Stimulated activated CD8-positive, alpha-beta memory T cell treated with anti-CD3 and anti-CD28 coated beads, Interleukin-7, amount 100 ng/mL, for 4 hours (primary cell): ENCODE measurements at regions not wholly inside any gene's neighbourhood (a gene's known extent, or its start where the extent isn't known, plus 50 kb on each side); places are given as distances from the start of the nearest gene placed in this dataset.

ENCODE experiments used
- DNase-seq, 2 donors: peaks; one replicate each; pipeline ENCODE4 v3.0.0-alpha.2; 2020; ENCODE audit warnings: low read depth in 2 of 2

DNA sequence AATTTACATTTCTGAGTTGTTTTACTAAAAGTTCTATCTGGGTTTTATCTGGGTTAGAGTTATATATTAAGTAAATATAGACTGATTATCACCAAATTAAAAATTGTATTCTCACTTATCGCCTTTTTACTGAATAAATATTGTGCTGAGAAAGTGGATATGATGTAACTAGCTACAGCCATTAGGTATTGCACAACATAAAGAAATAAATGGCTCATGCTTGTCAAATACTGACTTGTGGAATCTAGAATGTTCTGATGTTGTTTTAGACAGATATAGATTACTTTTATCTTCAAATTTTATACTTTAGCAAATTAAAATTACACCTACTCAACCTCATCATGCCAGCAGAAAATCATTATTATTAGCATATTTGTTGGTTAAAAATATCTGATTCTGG, 1277.1 kb upstream of the MIR17HG start:
- DNase-seq, result no peak

- no peak for DNase-seq
Observed at GRCh38 chr13:90070837-90071525, 1276.5 kb upstream of the MIR17HG start.

DNA sequence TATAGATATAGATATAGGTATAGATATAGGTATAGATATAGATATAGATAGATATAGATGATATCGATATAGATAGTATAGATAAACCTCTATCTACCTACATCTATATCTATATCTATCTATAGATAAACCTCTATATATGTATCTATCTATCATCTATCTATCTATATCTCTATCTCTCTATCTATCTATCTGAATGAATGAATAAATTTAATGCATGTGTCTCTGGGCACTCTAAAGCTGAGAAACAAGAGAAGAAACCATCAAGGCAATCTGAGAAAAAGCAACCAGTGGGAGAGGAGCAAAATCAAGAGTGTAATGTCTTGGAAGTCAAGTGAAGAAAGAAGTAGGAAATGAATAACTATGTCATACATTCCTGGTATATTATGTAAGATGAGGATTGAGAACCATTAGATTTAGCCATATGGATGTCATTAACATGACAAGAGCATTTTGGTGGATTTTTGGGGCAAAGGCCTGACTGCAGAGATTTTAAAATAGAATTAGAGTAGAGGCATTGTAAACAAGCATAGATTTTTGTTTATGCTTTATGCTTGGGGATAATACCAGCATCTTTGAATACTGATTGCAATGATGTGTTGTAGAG, 1262.7 kb upstream of the MIR17HG start:
- no peak for DNase-seq

DNA sequence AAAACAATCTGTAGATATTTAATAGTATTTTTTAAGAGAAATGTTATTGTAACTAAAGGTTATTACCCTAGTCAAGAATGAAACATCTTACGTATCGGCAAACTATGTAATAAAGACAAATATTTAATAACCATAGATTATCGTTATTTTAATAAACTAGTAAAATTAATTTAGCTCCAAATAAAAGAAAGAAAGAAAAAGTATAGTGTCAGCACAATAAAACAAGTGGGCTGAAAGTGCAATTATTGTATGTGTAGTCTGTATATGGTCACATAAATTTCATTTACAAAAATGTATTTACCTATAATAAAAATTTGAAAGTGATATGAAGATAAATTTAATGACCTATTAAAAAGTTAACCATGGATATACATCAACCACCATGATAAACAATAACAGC, 1258.4 kb upstream of the MIR17HG start:
- DNase-seq, result no peak

- no peak for DNase-seq
Observed at GRCh38 chr13:90091611-90092010, 1255.9 kb upstream of the MIR17HG start.

GRCh38 chr13:90094357-90094756, 1253.1 kb upstream of the MIR17HG start:
- no peak for DNase-seq

DNA sequence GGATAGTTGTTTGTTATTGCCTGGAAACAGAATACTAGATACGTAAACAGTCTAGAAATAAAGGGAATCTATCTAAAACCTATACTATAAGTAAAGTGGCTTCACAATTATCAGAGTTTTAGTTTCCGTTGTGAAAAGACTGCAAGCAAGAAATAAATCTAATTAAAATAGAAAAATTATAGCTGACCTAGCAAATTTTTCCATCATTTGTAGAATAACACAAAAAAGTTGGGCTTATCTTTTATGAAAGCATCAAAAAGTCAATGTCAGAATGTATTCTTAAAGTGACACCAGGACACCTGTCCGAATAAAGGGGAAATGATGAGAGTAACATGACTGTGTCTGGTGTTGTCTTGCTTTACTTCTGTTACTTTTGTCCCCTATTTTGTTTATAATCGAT, 1248.9 kb upstream of the MIR17HG start:
- DNase-seq, result no peak

GRCh38 chr13:90099847-90100246, 1247.6 kb upstream of the MIR17HG start:
- DNase-seq, result no peak

- no peak for DNase-seq
Observed at GRCh38 chr13:90103099-90103784, 1244.2 kb upstream of the MIR17HG start.

GRCh38 chr13:90104764-90105163, 1242.7 kb upstream of the MIR17HG start:
- no peak for DNase-seq

DNA sequence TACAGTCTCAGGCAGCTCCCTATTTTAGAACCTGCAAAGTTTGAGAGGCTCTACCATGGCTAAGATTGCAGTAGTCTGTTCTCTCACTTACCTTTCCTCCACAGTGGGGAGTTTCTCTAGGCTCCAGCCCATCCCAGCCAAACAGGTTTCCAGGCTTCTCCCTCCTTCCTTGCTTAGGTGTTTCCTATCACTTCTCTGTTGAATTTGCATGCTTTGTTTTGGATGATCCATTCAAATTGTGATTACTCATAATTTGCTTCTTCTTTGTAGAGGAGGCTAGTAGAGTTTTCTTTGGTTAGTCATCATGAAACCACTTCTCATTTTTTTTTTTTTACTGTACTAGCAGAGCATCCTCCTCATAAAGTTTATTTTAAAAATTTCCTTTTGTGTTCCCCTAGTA, 1242.2 kb upstream of the MIR17HG start:
- no peak for DNase-seq

DNA sequence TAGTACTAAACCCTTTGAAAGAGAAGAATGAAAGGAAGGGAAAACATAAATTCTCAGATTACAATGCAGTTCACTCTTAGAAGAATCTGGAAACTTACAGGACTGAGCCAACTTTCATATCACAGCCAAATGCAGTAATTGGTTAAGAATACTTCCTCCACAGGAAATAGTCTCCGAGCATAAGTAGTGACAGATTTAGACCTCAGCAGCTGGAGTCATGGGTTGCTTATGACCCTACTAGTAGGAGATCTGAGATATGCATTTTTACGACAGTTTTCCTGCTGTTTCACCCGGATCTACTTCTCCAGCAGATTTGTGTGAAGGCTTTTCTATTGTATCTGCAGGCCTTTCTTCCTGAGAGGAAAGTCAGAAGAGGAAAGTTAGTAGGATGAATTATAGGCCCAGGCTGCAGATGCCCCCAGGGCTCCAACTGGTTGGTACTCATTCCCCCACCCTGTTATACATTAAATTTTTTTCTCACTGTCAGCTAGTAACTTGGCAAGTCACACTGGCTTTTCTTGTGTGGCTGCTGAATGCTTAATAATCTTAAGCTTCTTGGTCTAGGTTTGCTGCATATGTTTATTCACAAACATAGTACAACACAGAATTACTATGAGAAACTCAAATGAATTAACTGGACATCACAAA, 1241.5 kb upstream of the MIR17HG start:
- no peak for DNase-seq

DNA sequence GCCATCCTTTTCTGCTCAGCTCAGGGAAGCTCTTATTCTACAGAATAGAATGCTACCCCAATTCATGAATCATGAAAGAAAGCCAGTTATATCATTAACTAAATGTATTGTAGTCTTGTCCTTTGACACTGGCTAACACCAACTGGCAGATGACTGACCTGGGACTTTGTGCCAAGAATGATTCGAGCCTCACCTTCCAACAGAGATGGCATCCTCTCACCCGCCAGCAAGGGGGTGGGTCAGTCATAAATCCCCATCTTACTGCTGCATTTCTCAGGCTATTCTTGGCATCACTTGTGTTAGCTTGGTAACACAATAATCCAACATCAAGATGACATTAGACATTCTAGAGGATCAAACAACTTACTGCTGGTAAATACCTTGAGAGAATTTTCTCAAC, 1239.8 kb upstream of the MIR17HG start:
- DNase-seq, result no peak

DNA sequence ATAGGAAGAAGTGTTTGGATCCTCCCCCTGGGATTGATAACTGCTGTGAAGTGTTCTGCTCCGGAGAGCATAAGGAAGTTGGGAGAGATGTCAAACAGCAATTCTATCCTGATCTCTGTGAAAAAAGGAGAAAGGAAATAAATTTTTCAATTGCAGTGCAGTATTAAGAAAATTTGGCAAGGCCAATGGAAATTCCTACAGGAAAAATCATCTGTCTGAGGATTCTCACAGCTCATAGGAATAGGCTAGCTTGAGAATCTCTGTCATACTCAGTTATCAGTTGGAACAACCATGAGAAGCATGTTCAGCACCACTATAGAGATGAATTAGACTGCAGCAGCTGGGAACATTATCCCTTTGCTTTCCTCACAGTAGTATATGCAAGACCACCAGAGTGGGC, 1238.9 kb upstream of the MIR17HG start:
- no peak for DNase-seq

DNA sequence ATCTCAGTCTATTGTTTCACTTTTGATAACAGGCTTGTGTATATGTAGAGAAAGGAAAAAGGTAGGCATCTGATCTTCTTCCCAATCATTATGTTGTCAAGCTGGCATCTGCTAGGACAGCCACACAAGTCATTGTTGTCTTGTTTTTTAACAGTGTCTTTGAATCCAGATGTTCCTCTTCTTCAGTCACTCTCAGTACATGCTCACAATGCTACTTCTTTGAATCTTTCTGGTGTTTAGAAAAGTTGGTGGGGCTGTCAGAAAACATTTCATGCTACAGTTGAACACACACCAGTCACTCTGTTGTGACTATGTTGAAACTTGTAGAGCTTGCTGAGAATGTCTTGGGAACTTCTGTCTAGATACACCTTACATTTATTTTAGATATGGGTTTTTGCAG, 1231.4 kb upstream of the MIR17HG start:
- no peak for DNase-seq

DNA sequence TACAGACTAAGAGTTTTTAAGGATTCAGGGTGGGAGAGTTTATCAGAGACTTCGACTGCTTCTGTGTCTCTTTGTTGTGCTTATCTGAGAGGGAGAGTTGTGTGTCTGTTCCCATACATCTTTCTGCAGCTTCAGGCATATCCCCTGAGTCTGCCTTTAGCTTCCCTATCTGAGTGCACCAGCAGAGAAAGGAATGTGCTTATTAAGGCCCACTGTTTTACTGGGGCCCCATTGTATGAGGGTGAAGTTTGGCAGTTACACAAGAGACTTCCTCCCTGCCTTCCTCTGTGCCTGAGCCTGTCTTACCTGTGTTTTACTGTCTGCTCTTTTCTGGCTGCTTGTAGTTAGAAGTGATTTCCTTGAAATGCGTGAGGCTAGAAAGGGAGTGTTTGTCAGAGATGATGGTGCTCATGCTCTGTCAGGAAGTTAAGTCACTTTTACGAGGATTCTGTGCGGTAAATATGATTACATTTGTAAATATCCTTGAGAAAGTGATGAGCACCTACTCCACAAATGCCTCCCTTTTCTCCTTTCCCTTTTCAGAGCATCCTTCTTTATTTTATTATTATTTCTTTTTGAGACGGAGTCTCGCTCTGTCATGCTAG, 1228.9 kb upstream of the MIR17HG start:
- no peak for DNase-seq

GRCh38 chr13:90120026-90120425, 1227.5 kb upstream of the MIR17HG start:
- no peak for DNase-seq

DNA sequence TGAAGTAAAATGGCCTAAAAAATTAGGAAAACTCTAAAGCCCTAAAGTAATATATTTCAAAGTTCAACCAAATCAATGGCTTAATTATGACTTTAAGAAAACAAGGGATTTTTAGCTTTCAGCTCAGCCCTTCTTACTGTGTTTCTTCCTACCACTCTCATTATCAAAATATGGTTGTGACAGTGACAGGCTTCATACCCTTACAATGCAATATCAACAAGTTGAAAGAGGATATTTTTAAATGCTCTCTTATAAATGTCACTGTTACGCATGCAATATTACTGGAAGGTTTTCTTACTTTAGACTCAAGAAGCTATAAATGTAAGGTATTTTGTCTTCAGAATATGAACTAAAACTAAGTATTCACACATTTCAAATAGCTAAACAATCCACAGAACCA, 1225.7 kb upstream of the MIR17HG start:
- DNase-seq, result no peak

DNA sequence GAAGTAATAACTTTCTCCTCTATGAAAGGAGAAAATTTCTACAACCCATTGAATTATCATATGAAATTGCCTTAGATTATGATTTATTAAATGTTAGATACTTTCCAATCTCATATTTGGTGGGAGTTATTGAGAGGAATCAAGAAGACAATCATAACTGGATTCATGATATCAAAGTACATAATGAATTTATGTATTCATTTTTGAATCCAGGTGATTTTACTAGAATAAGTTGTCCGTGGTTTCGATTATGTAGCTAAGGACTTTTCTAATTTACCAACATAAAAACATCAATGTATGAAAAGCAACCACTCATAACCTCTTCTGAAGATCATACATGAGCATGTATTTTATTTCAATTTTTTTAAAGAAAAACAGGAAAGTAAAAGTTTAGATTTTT, 1225.0 kb upstream of the MIR17HG start:
- no peak for DNase-seq

DNA sequence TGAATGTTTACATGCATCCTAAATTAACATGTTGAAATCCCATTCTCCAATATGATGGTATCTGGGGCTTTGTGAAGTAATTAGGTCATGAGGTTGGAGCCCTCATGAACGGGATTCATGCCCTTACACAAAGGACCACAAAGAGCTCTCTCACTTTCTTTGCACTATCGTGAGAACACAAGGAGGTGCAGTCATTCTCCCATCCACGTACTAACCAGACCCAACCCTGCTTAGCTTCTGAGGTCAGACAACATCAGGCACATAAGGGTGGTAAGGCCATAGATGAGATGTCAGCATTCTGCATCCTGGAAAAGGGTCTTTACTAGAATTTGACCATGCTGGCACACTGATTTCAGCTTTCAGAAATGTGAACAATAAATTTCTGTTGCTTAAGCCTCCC, 1211.9 kb upstream of the MIR17HG start:
- no peak for DNase-seq

DNA sequence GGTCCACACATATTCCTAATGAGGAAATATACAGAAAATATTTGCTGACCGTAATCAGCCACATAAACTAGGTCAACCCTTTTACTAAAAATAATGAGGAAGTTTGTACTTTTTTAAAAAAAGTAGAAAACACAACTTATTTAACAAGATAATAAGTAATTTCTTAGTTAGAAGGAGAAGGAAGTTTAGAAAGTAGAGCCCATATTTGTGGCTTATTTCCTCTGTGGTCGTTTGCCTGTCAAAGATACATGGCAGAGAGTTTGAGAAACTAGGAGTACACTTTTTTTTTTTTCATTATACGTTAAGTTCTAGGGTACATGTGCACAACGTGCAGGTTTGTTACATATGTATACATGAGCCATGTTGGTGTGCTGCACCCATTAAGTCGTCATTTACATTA, 1205.2 kb upstream of the MIR17HG start:
- DNase-seq, result no peak

DNA sequence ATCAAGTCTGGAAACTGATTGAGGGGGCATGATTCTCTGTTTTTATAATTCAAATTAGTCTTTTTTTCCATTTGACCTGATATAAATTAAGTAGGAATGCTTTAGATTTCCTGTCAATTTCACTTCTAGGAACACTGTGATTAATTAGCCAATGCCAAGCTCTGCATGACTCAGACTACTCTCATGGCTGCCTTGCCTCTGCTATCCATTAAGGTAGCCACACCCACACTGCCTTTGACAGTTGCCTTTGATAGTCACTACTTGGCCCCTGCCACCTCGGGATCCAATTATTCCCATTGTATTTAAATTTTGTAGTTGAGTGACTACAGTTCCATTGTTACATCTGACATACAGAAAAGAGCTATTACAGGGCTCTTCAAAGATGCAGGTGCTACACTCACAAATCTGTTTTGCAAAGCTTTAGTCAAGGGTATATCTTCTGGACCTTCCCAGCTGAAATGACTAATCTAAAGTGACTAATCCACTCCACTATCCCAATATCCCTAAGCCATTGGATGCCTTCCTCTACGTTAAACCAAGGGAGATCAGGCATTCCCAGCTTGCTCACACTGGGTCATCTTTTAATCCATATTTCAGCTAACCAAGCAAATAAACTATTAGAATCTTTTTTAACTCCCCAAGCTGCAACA, 1193.1 kb upstream of the MIR17HG start:
- DNase-seq, result no peak
